PC-9 (cell line): ENCODE measurements at regions not wholly inside any gene's neighbourhood (a gene's known extent, or its start where the extent isn't known, plus 50 kb on each side); places are given as distances from the start of the nearest gene placed in this dataset.
"Not testable (repeated sequence)": the region's sequence is repeated elsewhere in the genome, so short reads cannot be mapped to it uniquely, and the experiment has no call there.

Experiments
- BruUV-seq: library from RNA; stranded (reverse); fragments of 400-500 nt; replicated peaks from 2 replicates; lab custom pipeline; 2021; lab: Mats Ljungman, UMichigan
- CTCF ChIA-PET: fragments of 300-600 bp; sonication (Branson Sonifier 250); formaldehyde crosslinking; loops from one replicate; lab custom pipeline; 2022; ENCODE audit warnings: antibody characterized with exemption; lab: Charles Lee
- POLR2A ChIA-PET: fragments of 300-600 bp; sonication (Branson Sonifier 250); formaldehyde crosslinking; loops from one replicate; lab custom pipeline; 2022; ENCODE audit warnings: antibody characterized with exemption; ENCODE audit not compliant: unreplicated experiment; lab: Charles Lee
- DNase-seq, 2 experiments: peaks; one replicate each; pipeline versions ENCODE4 v3.0.0 to v3.0.0-alpha.2; 2015 to 2022; ENCODE audit warnings: mixed read lengths in 1 of 2
- H2AFZ ChIP-seq: fragments of 200-600 bp; sonication (generic); 2 replicates; pipeline ENCODE4 v1.8.1; 2017; ENCODE audit warnings: antibody characterized with exemption
- H3F3A ChIP-seq: fragments of 200-600 bp; sonication (generic); 2 replicates; pipeline ENCODE4 v1.8.1; 2017; ENCODE audit warnings: antibody characterized with exemption, mild to moderate bottlenecking, low read depth; ENCODE audit not compliant: insufficient read depth
- H3K27ac ChIP-seq: fragments of 200-600 bp; sonication (generic); 2 replicates; pipeline ENCODE4 v1.6.1; 2016; ENCODE audit warnings: mixed run types
- H3K27me3 ChIP-seq: fragments of 200-600 bp; sonication (generic); 2 replicates; pipeline ENCODE4 v1.6.1; 2016; ENCODE audit warnings: low read depth, mixed run types; ENCODE audit not compliant: insufficient read depth
- H3K36me3 ChIP-seq: fragments of 200-600 bp; sonication (generic); 2 replicates; pipeline ENCODE4 v1.6.1; 2016; ENCODE audit warnings: low read depth, mixed run types
- H3K4me1 ChIP-seq: fragments of 200-600 bp; sonication (generic); replicated peaks from 2 replicates; pipeline ENCODE4 v1.6.1; 2016; ENCODE audit warnings: mixed run types; ENCODE audit not compliant: insufficient read depth
- H3K4me2 ChIP-seq: fragments of 200-600 bp; sonication (generic); 2 replicates; pipeline ENCODE4 v1.6.1; 2017; ENCODE audit warnings: mixed run types
- H3K4me3 ChIP-seq: fragments of 200-600 bp; sonication (generic); 2 replicates; pipeline ENCODE4 v1.6.1; 2016; ENCODE audit warnings: mixed run types
- H3K79me2 ChIP-seq: fragments of 200-600 bp; sonication (generic); 2 replicates; pipeline ENCODE4 v1.6.1; 2017; ENCODE audit warnings: low read depth, mixed run types
- H3K9me2 ChIP-seq: fragments of 200-600 bp; sonication (generic); 2 replicates; pipeline ENCODE4 v1.8.1; 2017; ENCODE audit warnings: mild to moderate bottlenecking; ENCODE audit not compliant: insufficient read depth
- H3K9me3 ChIP-seq: fragments of 200-600 bp; sonication (generic); 2 replicates; pipeline ENCODE4 v1.8.1; 2016; ENCODE audit warnings: low read depth; ENCODE audit not compliant: insufficient read depth
- H4K20me1 ChIP-seq: fragments of 200-600 bp; sonication (generic); 2 replicates; pipeline ENCODE4 v1.8.1; 2017; ENCODE audit not compliant: insufficient read depth
- EZH2 ChIP-seq: fragments of 200-600 bp; sonication (generic); IDR thresholded peaks from 2 replicates; pipeline ENCODE4 v1.8.0; 2017; ENCODE audit warnings: antibody characterized with exemption, low read depth
- intact Hi-C: fragments of 100-400 bp; cut with micrococcal nuclease; formaldehyde crosslinking; loops from one replicate; pipeline ENCODE4 v1.10.0; 2022; ENCODE audit not compliant: unreplicated experiment
- TF ChIP-seq, protein P1 (sequence below): fragments of 200-600 bp; sonication (generic); conservative IDR thresholded peaks from 2 replicates; pipeline ENCODE4 v1.6.1; 2017; ENCODE audit warnings: mixed run types, antibody characterized with exemption, mild to moderate bottlenecking, moderate library complexity

DNA sequence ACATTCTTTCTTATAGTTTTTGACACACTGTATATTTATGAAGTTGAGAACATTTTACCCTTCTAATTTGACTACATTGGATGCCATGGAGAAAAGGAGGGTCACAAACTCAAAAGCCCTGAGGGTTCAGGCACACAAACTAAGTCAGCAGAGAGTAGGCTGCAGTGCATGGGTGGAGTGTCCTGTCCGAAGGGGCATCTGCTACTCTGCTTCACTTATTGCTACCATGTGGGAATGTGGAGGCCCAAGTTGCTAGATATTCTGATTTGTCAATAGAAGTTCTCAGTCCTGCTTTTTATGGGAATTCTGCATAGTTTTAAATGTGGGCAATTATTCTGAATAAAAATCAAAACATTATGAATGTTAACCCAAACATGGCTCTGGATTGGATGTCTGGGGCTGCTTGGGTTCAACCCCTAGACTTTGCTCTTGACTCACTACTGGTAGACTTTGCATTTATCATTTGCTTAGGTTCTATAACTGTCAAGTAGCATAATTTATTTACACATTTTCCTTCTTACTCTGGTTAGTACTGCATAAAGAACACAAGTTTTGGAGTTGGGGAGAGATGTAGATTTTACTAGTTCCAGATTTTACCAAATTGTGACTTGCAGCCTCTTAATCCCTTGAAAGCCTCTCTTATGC lies 255.1 kb downstream of the SPRY1 start:
- DNase-seq, result no peak
- ChIA-PET POLR2A (no interaction called here), CTCF (no interaction called here)
- H3K9me3 ChIP-seq, result peaks cover 12% of the 10 kb centered on the region
- no peaks in the 10 kb centered on the region for H3K27me3 ChIP-seq
- H3F3A ChIP-seq, result no peaks in the 10 kb centered on the region
- no peak overlapping the region for H3K27ac ChIP-seq
- no peak for TF ChIP-seq EZH2
- TF ChIP-seq, protein P1, sequence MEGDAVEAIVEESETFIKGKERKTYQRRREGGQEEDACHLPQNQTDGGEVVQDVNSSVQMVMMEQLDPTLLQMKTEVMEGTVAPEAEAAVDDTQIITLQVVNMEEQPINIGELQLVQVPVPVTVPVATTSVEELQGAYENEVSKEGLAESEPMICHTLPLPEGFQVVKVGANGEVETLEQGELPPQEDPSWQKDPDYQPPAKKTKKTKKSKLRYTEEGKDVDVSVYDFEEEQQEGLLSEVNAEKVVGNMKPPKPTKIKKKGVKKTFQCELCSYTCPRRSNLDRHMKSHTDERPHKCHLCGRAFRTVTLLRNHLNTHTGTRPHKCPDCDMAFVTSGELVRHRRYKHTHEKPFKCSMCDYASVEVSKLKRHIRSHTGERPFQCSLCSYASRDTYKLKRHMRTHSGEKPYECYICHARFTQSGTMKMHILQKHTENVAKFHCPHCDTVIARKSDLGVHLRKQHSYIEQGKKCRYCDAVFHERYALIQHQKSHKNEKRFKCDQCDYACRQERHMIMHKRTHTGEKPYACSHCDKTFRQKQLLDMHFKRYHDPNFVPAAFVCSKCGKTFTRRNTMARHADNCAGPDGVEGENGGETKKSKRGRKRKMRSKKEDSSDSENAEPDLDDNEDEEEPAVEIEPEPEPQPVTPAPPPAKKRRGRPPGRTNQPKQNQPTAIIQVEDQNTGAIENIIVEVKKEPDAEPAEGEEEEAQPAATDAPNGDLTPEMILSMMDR, result no peak
- intact Hi-C loops, result no loop called here
- no peak overlapping the region for H2AFZ ChIP-seq
- H4K20me1 ChIP-seq, result no peaks in the 10 kb centered on the region
- no peaks in the 10 kb centered on the region for H3K9me2 ChIP-seq
- H3K4me1 ChIP-seq, result no peaks in the 10 kb centered on the region
- no peak overlapping the region for H3K4me3 ChIP-seq
- no TSS peak for BruUV-seq
- no peaks in the 10 kb centered on the region for H3K79me2 ChIP-seq
- no peaks in the 10 kb centered on the region for H3K36me3 ChIP-seq
- H3K4me2 ChIP-seq, result no peak overlapping the region

DNA sequence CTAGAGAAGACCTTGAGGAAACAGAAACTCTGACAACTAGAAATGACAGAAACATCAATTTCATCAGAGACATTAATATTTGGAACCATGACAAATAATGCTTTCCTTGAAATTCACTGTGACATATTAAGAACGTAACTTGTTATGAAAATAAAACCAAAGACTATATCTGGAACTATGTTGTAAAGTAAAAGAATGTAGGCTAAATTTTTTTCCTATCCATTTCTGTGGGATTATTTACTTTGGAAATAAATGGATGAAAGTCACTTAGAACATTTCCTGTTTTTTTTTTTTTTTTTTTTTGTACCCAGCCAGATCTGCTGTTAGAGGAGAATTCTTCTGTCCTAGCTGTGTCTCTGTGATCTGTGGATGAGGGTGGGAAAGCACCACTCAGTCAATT lies 255.9 kb downstream of the SPRY1 start:
- TF ChIP-seq, protein P1, result no peak
- TF ChIP-seq EZH2, result no peak
- Histone ChIP-seq H3K4me1 (no peaks in the 10 kb centered on the region), H3K27me3 (no peaks in the 10 kb centered on the region), H3K4me2 (no peak overlapping the region), H4K20me1 (no peaks in the 10 kb centered on the region), H3K36me3 (no peaks in the 10 kb centered on the region), H3F3A (no peaks in the 10 kb centered on the region), H3K27ac (no peak overlapping the region), H3K4me3 (no peak overlapping the region), H3K9me2 (no peaks in the 10 kb centered on the region), H3K79me2 (no peaks in the 10 kb centered on the region), H3K9me3 (peaks cover 20% of the 10 kb centered on the region), H2AFZ (no peak overlapping the region)
- POLR2A ChIA-PET, result no interaction called here
- CTCF ChIA-PET, result no interaction called here
- no TSS peak for BruUV-seq
- DNase-seq, result no peak
- intact Hi-C loops, result no loop called here

DNA sequence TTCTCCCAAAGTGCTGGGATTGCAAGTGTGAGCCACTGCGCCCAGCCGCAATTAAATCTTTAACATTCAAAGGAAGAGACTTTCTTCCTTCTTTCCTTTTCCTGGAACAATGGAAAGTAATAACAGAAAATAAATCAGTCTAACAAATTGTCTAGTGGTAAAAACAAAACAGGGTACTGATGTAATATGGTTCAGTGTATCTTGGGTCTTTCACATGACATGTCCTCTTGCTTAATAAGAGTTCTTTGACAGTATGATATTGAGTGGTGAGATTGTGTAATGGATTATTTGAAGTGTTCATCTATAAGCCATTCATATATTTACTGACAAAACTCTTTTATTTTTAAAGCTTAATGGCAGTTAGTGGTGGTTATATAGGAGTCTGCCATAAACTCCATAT lies 256.6 kb downstream of the SPRY1 start:
- H3K9me3 ChIP-seq, result peaks cover 22% of the 10 kb centered on the region
- no peaks in the 10 kb centered on the region for H3K79me2 ChIP-seq
- H4K20me1 ChIP-seq, result no peaks in the 10 kb centered on the region
- H3K4me1 ChIP-seq, result no peaks in the 10 kb centered on the region
- TF ChIP-seq, protein P1, result no peak
- TF ChIP-seq EZH2, result no peak
- H3K9me2 ChIP-seq, result no peaks in the 10 kb centered on the region
- POLR2A ChIA-PET, result no interaction called here
- H3K36me3 ChIP-seq, result no peaks in the 10 kb centered on the region
- intact Hi-C loops, result no loop called here
- no peak overlapping the region for H3K27ac ChIP-seq
- no peaks in the 10 kb centered on the region for H3F3A ChIP-seq
- no peak overlapping the region for H2AFZ ChIP-seq
- no peaks in the 10 kb centered on the region for H3K27me3 ChIP-seq
- no peak overlapping the region for H3K4me2 ChIP-seq
- DNase-seq, result no peak
- BruUV-seq, result no TSS peak
- CTCF ChIA-PET, result no interaction called here
- H3K4me3 ChIP-seq, result no peak overlapping the region

DNA sequence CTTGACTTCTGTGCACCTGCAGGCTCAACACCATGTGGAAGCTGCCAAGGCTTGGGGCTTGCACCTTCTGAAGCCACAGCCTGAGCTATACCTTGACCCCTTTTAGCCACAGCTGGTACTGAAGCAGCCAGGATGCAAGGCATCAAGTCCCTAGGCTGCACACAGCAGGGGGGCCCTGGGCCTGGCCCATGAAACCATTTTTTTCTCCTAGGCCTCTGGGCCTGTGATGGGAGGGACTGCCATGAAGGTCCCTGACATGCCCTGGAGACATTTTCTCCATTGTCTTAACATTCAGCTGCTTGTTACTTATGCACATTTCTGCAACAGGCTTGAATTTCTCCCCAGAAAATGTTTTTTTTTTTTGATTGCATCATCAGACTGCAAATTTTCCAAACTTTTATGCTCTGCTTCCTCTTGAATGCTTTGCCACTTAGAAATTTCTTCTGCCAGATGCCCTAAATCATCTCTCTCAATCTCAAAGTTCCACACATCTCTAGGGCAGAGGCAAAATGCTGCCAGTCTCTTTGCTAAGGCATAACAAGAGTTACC lies 260.2 kb downstream of the SPRY1 start:
- CTCF ChIA-PET, H3K9me2 ChIP-seq, H3K27me3 ChIP-seq, intact Hi-C loops, H3F3A ChIP-seq, H3K4me1 ChIP-seq, H4K20me1 ChIP-seq, DNase-seq, H3K36me3 ChIP-seq, BruUV-seq, H2AFZ ChIP-seq, H3K79me2 ChIP-seq, H3K4me3 ChIP-seq, H3K27ac ChIP-seq, H3K4me2 ChIP-seq, POLR2A ChIA-PET: not testable (repeated sequence)
- H3K9me3 ChIP-seq, result peaks cover 22% of the 10 kb centered on the region

DNA sequence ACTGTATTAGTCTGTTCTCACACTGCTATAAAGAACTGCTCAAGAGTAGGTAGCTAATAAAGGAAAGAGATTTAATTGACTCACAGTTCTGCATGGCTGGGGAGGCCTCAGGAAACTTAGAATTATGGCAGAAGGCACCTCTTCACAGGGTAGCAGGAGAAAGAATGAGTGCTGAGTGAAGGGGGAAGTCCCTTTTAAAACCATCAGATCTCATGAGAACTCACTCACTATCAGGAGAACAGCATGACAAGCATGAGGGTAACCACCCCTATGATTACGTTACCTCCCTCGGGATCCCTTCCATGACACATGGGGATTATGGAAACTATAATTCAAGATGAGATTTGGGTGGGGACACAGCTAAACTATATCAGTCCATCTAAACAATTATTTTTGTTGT lies 261.0 kb downstream of the SPRY1 start:
- H2AFZ ChIP-seq, POLR2A ChIA-PET: not testable (repeated sequence)
- CTCF ChIA-PET, result interaction anchor here (0.5 kb wide), 1 partner anchor 12 kb away, joined by 3 read pairs; no protein-coding TSS in a partner anchor

More for the DNA sequence above, 261.0 kb downstream of the SPRY1 start:
- H3K4me2 ChIP-seq, H3K36me3 ChIP-seq, H3K4me3 ChIP-seq, DNase-seq, intact Hi-C loops, H3K79me2 ChIP-seq, H3K9me2 ChIP-seq, H4K20me1 ChIP-seq, H3K4me1 ChIP-seq, H3K27ac ChIP-seq, H3F3A ChIP-seq, BruUV-seq, H3K27me3 ChIP-seq: not testable (repeated sequence)
- peaks cover 22% of the 10 kb centered on the region for H3K9me3 ChIP-seq
